IMR-90 (cell line): ENCODE measurements at regions not wholly inside any gene's neighbourhood (a gene's known extent, or its start where the extent isn't known, plus 50 kb on each side); places are given as distances from the start of the nearest gene placed in this dataset.

Experiments used
- BHLHE40 ChIP-seq: fragments of 150-350 bp; IDR thresholded peaks from 2 replicates; pipeline ENCODE4 v1.6.1; 2016; ENCODE audit warnings: mild to moderate bottlenecking, low read depth, low read length
- FOS ChIP-seq: fragments of 150-350 bp; IDR thresholded peaks from 2 replicates; pipeline ENCODE4 v1.6.1; 2016; ENCODE audit warnings: low read depth, low read length
- MAFK ChIP-seq: IDR thresholded peaks from 2 replicates; pipeline ENCODE4 v1.6.1; 2012; ENCODE audit warnings: low read depth, low read length, improper control_type of control experiment
- POLR2A ChIP-seq: IDR thresholded peaks from 2 replicates; pipeline ENCODE4 v1.6.1; 2012; ENCODE audit warnings: mild to moderate bottlenecking, low read depth, low read length
- RAD21 ChIP-seq: IDR thresholded peaks from 2 replicates; pipeline ENCODE4 v1.6.1; 2012; ENCODE audit warnings: low read length, improper control_type of control experiment
- RCOR1 ChIP-seq: IDR thresholded peaks from 2 replicates; pipeline ENCODE4 v1.6.1; 2012; ENCODE audit warnings: mild to moderate bottlenecking, low read length, improper control_type of control experiment; ENCODE audit not compliant: insufficient replicate concordance
- RFX5 ChIP-seq: IDR thresholded peaks from 2 replicates; pipeline ENCODE4 v1.8.0; 2012; ENCODE audit warnings: low read depth, mild to moderate bottlenecking, low read length, moderate library complexity
- SMC3 ChIP-seq: fragments of 150-350 bp; IDR thresholded peaks from 2 replicates; pipeline ENCODE4 v1.6.1; 2016; ENCODE audit warnings: low read depth, mild to moderate bottlenecking, antibody characterized with exemption, low read length, moderate library complexity
- USF2 ChIP-seq: fragments of 150-350 bp; IDR thresholded peaks from 2 replicates; pipeline ENCODE4 v1.6.1; 2017; ENCODE audit warnings: mild to moderate bottlenecking, antibody characterized with exemption, low read length, low read depth
- TF ChIP-seq, protein P1 (sequence below): conservative IDR thresholded peaks from 2 replicates; pipeline ENCODE4 v1.5.1; 2012; ENCODE audit warnings: mild to moderate bottlenecking, low read depth, low read length, improper control_type of control experiment
- TF ChIP-seq, protein P2 (sequence below): fragments of 150-350 bp; IDR thresholded peaks from 2 replicates; pipeline ENCODE4 v1.6.1; 2016; ENCODE audit warnings: low read depth, mild to moderate bottlenecking, low read length, moderate library complexity, borderline replicate concordance

DNA sequence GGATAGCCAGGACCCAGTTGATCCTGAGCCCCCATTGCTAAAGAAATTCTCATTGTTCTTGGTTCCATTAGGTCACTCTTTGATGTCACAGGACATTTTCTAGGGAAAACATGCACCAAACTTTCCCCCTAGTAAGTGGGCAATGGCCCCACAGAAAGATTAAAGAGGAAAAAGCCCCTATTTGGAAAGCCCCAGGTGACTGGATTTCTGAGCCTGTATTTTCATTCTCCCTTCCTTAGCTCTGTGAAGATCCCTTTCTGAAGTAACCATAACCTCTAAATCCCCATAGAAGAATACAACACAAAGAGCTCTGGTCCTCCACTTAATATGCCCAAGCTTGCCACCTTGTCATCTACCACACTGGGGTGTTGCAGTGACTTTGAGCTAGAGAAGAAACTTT is 232.3 kb upstream of the FGGY start:
- TF ChIP-seq, protein P1, sequence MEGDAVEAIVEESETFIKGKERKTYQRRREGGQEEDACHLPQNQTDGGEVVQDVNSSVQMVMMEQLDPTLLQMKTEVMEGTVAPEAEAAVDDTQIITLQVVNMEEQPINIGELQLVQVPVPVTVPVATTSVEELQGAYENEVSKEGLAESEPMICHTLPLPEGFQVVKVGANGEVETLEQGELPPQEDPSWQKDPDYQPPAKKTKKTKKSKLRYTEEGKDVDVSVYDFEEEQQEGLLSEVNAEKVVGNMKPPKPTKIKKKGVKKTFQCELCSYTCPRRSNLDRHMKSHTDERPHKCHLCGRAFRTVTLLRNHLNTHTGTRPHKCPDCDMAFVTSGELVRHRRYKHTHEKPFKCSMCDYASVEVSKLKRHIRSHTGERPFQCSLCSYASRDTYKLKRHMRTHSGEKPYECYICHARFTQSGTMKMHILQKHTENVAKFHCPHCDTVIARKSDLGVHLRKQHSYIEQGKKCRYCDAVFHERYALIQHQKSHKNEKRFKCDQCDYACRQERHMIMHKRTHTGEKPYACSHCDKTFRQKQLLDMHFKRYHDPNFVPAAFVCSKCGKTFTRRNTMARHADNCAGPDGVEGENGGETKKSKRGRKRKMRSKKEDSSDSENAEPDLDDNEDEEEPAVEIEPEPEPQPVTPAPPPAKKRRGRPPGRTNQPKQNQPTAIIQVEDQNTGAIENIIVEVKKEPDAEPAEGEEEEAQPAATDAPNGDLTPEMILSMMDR = no peak
- no peak for TF ChIP-seq USF2
- no peak for TF ChIP-seq BHLHE40
- TF ChIP-seq SMC3 = no peak
- no peak for TF ChIP-seq POLR2A
- TF ChIP-seq RFX5 = no peak
- no peak for TF ChIP-seq RCOR1
- TF ChIP-seq RAD21 = no peak
- TF ChIP-seq, protein P2, sequence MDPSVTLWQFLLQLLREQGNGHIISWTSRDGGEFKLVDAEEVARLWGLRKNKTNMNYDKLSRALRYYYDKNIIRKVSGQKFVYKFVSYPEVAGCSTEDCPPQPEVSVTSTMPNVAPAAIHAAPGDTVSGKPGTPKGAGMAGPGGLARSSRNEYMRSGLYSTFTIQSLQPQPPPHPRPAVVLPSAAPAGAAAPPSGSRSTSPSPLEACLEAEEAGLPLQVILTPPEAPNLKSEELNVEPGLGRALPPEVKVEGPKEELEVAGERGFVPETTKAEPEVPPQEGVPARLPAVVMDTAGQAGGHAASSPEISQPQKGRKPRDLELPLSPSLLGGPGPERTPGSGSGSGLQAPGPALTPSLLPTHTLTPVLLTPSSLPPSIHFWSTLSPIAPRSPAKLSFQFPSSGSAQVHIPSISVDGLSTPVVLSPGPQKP = no peak
- no peak for TF ChIP-seq MAFK
- no peak for TF ChIP-seq FOS
